PC-3 (cell line): ENCODE measurements at regions not wholly inside any gene's neighbourhood (a gene's known extent, or its start where the extent isn't known, plus 50 kb on each side); places are given as distances from the start of the nearest gene placed in this dataset.

ENCODE experiments used
- EZH2phosphoT487 ChIP-seq: fragments of 300-600 bp; sonication (generic); IDR thresholded peaks from 2 replicates; pipeline ENCODE4 v1.6.1; 2018; ENCODE audit warnings: mild to moderate bottlenecking, antibody characterized with exemption, low read length, borderline replicate concordance
- TF ChIP-seq, protein P1 (sequence below): fragments of 300-600 bp; sonication (generic); conservative IDR thresholded peaks from 2 replicates; pipeline ENCODE4 v1.5.1; 2017; ENCODE audit warnings: antibody characterized with exemption, low read depth, mild to moderate bottlenecking, low read length

DNA sequence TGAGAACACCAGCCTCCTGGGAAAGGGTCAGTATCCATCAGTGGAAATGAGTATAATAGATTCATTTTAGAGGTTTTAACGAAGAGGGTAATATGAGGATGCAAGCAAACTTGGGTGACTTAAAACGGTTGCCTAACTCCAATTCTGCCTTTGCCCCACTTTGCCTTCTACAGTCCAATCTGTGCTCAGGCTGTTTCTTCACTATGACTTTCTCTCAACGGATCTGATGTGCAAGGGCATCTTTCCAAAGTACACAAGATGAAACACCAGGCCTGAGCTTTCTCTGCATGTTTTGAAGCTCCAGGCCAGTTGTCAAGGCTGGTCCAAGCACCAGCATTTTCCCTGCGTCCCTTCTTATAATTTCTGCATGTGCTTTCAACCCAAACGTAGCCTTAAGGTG lies 68.0 kb upstream of the TMEM164 start:
- TF ChIP-seq, protein P1, sequence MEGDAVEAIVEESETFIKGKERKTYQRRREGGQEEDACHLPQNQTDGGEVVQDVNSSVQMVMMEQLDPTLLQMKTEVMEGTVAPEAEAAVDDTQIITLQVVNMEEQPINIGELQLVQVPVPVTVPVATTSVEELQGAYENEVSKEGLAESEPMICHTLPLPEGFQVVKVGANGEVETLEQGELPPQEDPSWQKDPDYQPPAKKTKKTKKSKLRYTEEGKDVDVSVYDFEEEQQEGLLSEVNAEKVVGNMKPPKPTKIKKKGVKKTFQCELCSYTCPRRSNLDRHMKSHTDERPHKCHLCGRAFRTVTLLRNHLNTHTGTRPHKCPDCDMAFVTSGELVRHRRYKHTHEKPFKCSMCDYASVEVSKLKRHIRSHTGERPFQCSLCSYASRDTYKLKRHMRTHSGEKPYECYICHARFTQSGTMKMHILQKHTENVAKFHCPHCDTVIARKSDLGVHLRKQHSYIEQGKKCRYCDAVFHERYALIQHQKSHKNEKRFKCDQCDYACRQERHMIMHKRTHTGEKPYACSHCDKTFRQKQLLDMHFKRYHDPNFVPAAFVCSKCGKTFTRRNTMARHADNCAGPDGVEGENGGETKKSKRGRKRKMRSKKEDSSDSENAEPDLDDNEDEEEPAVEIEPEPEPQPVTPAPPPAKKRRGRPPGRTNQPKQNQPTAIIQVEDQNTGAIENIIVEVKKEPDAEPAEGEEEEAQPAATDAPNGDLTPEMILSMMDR, result no peak
- no peak for TF ChIP-seq EZH2phosphoT487
